ENCODE measurements at regions not wholly inside any gene's neighbourhood (a gene's known extent, or its start where the extent isn't known, plus 50 kb on each side); places are given as distances from the start of the nearest gene placed in this dataset.
A peak's percentile ranks its signal among the peaks of the same experiment; 100 is the strongest.

DNA sequence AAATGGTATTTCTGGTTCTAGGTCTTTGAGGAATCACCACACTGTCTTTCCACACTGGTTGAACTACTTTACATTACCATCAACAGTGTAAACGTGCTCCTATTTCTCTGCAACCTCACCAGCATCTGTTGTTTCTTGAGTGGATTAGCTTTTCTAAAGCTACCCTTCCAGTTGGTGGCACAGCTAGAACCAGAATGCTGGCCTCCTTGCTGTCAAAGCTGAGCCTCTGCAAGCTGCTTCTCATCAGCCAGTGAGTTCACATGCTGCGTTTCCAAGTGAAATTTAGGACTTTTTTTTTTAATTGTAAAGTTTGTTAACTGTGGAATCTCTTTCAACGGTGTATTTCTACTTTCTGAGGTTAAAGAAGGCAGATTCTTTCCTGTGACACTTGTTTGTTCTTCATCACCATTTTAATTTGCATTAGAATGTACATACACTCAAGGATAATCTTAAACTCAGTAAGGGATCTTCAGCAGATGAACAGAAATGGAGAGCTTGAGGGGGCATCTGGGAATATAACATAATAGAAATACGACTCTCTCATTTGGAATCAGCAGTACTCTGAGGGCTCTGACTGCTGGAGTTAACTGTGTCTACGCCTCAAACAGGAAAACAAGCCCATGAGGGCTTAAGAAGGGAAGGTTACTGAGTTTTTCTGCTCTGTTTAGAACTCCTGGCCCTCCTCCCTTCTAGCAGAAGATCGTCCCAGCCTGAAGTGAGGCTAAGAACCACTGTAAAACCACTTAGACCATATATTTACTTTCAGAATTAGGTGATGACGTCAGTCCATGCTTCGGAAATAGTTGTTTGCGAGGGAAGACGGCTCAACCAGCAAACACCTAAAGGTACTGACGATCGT, 148.4 kb upstream of the FAM20A start:
- Histone ChIP-seq H3K27ac (no peak overlapping the region), H3K9ac (no peak overlapping the region), H3K4me2 (no peak overlapping the region), H3K4me3 (IDR thresholded peaks at IDR 0.05; ENCODE audit: insufficient read depth, low read depth, low read length) (no peak overlapping the region), H4K20me1 (ENCODE audit: insufficient read depth) (no peaks in the 10 kb centered on the region), H3K4me1 (ENCODE audit: low read depth, poor library complexity, severe bottlenecking) (no peaks in the 10 kb centered on the region), H3K79me2 (ENCODE audit: insufficient read depth, low read depth) (no peaks in the 10 kb centered on the region), H3K36me3 (ENCODE audit: insufficient read depth) (no peaks in the 10 kb centered on the region), H3K27me3 (ENCODE audit: insufficient read depth, low read depth) (no peaks in the 10 kb centered on the region), H2AFZ (ENCODE audit: low read depth) (no peak overlapping the region)
- TF ChIP-seq, protein P1, sequence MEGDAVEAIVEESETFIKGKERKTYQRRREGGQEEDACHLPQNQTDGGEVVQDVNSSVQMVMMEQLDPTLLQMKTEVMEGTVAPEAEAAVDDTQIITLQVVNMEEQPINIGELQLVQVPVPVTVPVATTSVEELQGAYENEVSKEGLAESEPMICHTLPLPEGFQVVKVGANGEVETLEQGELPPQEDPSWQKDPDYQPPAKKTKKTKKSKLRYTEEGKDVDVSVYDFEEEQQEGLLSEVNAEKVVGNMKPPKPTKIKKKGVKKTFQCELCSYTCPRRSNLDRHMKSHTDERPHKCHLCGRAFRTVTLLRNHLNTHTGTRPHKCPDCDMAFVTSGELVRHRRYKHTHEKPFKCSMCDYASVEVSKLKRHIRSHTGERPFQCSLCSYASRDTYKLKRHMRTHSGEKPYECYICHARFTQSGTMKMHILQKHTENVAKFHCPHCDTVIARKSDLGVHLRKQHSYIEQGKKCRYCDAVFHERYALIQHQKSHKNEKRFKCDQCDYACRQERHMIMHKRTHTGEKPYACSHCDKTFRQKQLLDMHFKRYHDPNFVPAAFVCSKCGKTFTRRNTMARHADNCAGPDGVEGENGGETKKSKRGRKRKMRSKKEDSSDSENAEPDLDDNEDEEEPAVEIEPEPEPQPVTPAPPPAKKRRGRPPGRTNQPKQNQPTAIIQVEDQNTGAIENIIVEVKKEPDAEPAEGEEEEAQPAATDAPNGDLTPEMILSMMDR (conservative IDR thresholded peaks at IDR 0.05; ENCODE audit: low read depth, low read length): no peak

- H3K4me2 ChIP-seq: no peak overlapping the region
- no peaks in the 10 kb centered on the region for H3K79me2 ChIP-seq (ENCODE audit: insufficient read depth, low read depth)
- H4K20me1 ChIP-seq (ENCODE audit: insufficient read depth): no peaks in the 10 kb centered on the region
- H3K27ac ChIP-seq: no peak overlapping the region
- H3K27me3 ChIP-seq (ENCODE audit: insufficient read depth, low read depth): no peaks in the 10 kb centered on the region
- H3K9ac ChIP-seq: no peak overlapping the region
- H2AFZ ChIP-seq (ENCODE audit: low read depth): no peak overlapping the region
- H3K36me3 ChIP-seq (ENCODE audit: insufficient read depth): no peaks in the 10 kb centered on the region
- no peaks in the 10 kb centered on the region for H3K4me1 ChIP-seq (ENCODE audit: low read depth, poor library complexity, severe bottlenecking)
- H3K4me3 ChIP-seq (IDR thresholded peaks at IDR 0.05; ENCODE audit: insufficient read depth, low read depth, low read length): no peak overlapping the region
- TF ChIP-seq, protein P1 (conservative IDR thresholded peaks at IDR 0.05; ENCODE audit: low read depth, low read length): no peak
These were observed 147.2 kb upstream of the FAM20A start for GRCh38 chr17:68748381-68748780.

GRCh38 chr17:68740555-68741447, 139.6 kb upstream of the FAM20A start:
- Histone ChIP-seq H3K27ac (no peak overlapping the region), H3K4me2 (no peak overlapping the region), H2AFZ (ENCODE audit: low read depth) (no peak overlapping the region), H3K4me3 (IDR thresholded peaks at IDR 0.05; ENCODE audit: insufficient read depth, low read depth, low read length) (no peak overlapping the region), H3K4me1 (ENCODE audit: low read depth, poor library complexity, severe bottlenecking) (no peaks in the 10 kb centered on the region), H3K27me3 (ENCODE audit: insufficient read depth, low read depth) (no peaks in the 10 kb centered on the region), H4K20me1 (ENCODE audit: insufficient read depth) (no peaks in the 10 kb centered on the region), H3K36me3 (ENCODE audit: insufficient read depth) (no peaks in the 10 kb centered on the region), H3K9ac (no peak overlapping the region), H3K79me2 (ENCODE audit: insufficient read depth, low read depth) (no peaks in the 10 kb centered on the region)
- TF ChIP-seq, protein P1 (conservative IDR thresholded peaks at IDR 0.05; ENCODE audit: low read depth, low read length): peak; percentile 33

DNA sequence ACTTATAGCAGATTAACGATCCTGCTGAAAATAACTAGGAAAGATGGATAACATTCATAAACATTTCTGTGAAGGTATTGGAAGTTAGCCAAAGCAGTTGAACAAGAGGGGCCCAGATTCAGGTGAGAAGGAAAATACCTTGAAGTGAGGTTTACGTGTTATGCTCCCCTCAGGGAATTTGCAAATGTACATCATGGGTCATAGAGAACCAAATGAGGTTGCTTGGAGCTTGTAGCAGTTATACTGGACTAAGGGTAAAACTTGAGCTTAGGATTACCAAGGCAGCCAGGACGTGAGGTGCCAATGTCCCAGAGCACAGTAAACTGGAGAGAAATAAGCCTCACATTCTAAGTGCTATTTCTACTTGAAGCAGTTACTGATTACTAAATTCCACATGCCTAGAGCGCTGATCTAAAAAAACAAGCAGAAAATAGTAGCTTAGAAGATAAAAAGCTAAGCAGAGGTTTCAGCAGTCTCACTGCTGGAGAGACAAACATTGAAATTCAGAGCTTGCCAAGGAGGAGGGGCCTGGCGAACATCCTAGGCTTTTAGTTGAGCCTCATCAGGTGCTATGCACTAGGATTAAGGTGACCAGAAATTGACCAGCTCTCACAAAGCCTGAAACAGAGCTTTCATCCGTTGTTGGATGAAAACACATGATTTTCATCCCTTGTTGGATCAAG, 136.7 kb upstream of the FAM20A start:
- no peak overlapping the region for H2AFZ ChIP-seq (ENCODE audit: low read depth)

More for the DNA sequence above, 136.7 kb upstream of the FAM20A start:
- TF ChIP-seq, protein P1 (conservative IDR thresholded peaks at IDR 0.05; ENCODE audit: low read depth, low read length): no peak
- H4K20me1 ChIP-seq (ENCODE audit: insufficient read depth): no peaks in the 10 kb centered on the region
- H3K4me3 ChIP-seq (IDR thresholded peaks at IDR 0.05; ENCODE audit: insufficient read depth, low read depth, low read length): no peak overlapping the region
- H3K79me2 ChIP-seq (ENCODE audit: insufficient read depth, low read depth): no peaks in the 10 kb centered on the region
- H3K9ac ChIP-seq: no peak overlapping the region
- no peak overlapping the region for H3K4me2 ChIP-seq
- H3K27me3 ChIP-seq (ENCODE audit: insufficient read depth, low read depth): no peaks in the 10 kb centered on the region
- no peak overlapping the region for H3K27ac ChIP-seq
- H3K4me1 ChIP-seq (ENCODE audit: low read depth, poor library complexity, severe bottlenecking): no peaks in the 10 kb centered on the region
- no peaks in the 10 kb centered on the region for H3K36me3 ChIP-seq (ENCODE audit: insufficient read depth)

Data from KMS-11 (cell line).